ENCODE measurements at regions not wholly inside any gene's neighbourhood (a gene's known extent, or its start where the extent isn't known, plus 50 kb on each side); places are given as distances from the start of the nearest gene placed in this dataset.

DNA sequence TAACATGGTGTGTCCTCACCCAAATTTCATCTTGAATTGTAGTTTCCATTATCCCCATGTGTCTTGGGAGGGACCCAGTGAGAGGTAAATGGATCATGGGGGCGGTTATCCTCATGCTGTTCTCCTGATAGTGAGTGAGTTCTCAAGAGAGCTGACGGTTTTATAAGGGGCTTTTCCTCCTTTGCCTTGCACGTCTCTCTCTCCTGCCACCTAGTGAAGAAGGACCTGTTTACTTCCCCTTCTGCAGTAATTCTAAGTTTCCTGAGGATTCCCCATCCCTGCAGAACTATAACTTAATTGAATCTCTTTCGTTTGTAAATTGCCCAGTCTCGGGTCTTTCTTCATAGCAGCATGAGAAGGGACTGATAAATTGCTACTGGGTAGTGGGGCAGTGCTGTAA is 789.3 kb downstream of the FRK start:
- no peak for DNase-seq
- H2AFZ ChIP-seq (ENCODE audit: low read length), result no peak overlapping the region
- H3K36me3 ChIP-seq (replicated peaks; ENCODE audit: insufficient read depth, low read length), result no peaks in the 10 kb centered on the region
- no peaks in the 10 kb centered on the region for H3K9me2 ChIP-seq (replicated peaks; ENCODE audit: insufficient read depth, low read length)
- H3K79me2 ChIP-seq (ENCODE audit: low read length), result no peaks in the 10 kb centered on the region
- H3K4me3 ChIP-seq (ENCODE audit: low read length), result no peak overlapping the region
- H3K9me3 ChIP-seq (replicated peaks; ENCODE audit: insufficient read depth, low read length), result no peaks in the 10 kb centered on the region
- H3K4me2 ChIP-seq (ENCODE audit: low read depth, low read length), result no peak overlapping the region
- no peaks in the 10 kb centered on the region for H3K4me1 ChIP-seq (ENCODE audit: low read length)
- H3K27ac ChIP-seq (ENCODE audit: low read length), result no peak overlapping the region
- no peaks in the 10 kb centered on the region for H3K27me3 ChIP-seq (replicated peaks; ENCODE audit: insufficient read depth, low read length)
- TF ChIP-seq EZH2 (optimal IDR thresholded peaks at IDR 0.05; ENCODE audit: low read depth, low read length) (no peak), EZH2phosphoT487 (IDR thresholded peaks at IDR 0.05; ENCODE audit: low read length) (no peak)
- TF ChIP-seq, protein P1, sequence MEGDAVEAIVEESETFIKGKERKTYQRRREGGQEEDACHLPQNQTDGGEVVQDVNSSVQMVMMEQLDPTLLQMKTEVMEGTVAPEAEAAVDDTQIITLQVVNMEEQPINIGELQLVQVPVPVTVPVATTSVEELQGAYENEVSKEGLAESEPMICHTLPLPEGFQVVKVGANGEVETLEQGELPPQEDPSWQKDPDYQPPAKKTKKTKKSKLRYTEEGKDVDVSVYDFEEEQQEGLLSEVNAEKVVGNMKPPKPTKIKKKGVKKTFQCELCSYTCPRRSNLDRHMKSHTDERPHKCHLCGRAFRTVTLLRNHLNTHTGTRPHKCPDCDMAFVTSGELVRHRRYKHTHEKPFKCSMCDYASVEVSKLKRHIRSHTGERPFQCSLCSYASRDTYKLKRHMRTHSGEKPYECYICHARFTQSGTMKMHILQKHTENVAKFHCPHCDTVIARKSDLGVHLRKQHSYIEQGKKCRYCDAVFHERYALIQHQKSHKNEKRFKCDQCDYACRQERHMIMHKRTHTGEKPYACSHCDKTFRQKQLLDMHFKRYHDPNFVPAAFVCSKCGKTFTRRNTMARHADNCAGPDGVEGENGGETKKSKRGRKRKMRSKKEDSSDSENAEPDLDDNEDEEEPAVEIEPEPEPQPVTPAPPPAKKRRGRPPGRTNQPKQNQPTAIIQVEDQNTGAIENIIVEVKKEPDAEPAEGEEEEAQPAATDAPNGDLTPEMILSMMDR (IDR thresholded peaks at IDR 0.05; ENCODE audit: low read length), result no peak
- no peak overlapping the region for H3K9ac ChIP-seq (ENCODE audit: low read length)
- H4K20me1 ChIP-seq (ENCODE audit: insufficient read depth, low read length), result no peaks in the 10 kb centered on the region
- no peaks in the 10 kb centered on the region for H3F3A ChIP-seq (ENCODE audit: insufficient read depth, low read length)

DNA sequence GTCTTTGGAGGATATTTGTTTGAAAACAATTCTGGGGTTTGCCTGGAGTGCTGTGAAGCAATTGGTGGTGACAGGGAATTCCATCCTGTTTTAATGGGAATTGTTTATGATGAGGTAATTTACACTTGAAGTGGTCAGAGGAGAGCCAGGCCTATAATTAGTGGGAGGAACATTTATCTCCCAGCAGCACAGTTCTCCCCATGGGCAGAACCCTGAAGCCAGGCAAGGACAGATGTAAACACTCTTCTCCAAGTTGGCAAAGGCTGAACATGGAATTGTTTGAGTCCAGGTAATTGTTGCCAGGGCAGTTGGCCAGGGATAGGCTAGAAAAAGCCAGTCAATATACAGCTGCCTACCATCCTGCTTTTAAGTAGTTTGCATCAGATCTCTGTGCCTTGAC is 789.7 kb downstream of the FRK start:
- Histone ChIP-seq H3K27ac (ENCODE audit: low read length) (no peak overlapping the region), H3F3A (ENCODE audit: insufficient read depth, low read length) (no peaks in the 10 kb centered on the region), H3K4me1 (ENCODE audit: low read length) (no peaks in the 10 kb centered on the region), H3K36me3 (replicated peaks; ENCODE audit: insufficient read depth, low read length) (no peaks in the 10 kb centered on the region), H3K9me2 (replicated peaks; ENCODE audit: insufficient read depth, low read length) (no peaks in the 10 kb centered on the region), H3K9ac (ENCODE audit: low read length) (no peak overlapping the region), H3K4me3 (ENCODE audit: low read length) (no peak overlapping the region), H2AFZ (ENCODE audit: low read length) (no peak overlapping the region), H3K27me3 (replicated peaks; ENCODE audit: insufficient read depth, low read length) (no peaks in the 10 kb centered on the region), H4K20me1 (ENCODE audit: insufficient read depth, low read length) (no peaks in the 10 kb centered on the region), H3K9me3 (replicated peaks; ENCODE audit: insufficient read depth, low read length) (no peaks in the 10 kb centered on the region), H3K79me2 (ENCODE audit: low read length) (no peaks in the 10 kb centered on the region), H3K4me2 (ENCODE audit: low read depth, low read length) (no peak overlapping the region)
- TF ChIP-seq EZH2phosphoT487 (IDR thresholded peaks at IDR 0.05; ENCODE audit: low read length), result no peak
- TF ChIP-seq, protein P1 (IDR thresholded peaks at IDR 0.05; ENCODE audit: low read length), result no peak
- no peak for TF ChIP-seq EZH2 (optimal IDR thresholded peaks at IDR 0.05; ENCODE audit: low read depth, low read length)
- DNase-seq, result no peak

DNA sequence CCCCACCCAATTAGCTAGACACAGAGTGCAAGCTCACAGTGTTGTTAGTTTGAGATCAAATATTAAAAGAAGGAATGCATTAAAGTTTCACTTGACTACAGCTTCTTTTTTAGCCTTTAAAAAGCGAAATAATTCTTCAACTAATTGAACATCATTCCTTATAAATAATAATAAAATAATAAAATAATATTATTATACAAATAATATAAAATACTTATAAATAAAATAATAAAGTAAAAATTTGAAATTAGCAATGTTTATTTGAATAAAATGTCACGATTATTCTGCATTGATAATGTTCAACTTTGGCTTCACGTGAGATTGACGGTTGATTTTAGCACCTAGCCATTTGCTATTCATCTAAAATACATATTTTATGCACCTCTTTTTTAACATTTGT is 819.3 kb downstream of the FRK start:
- H3K36me3 ChIP-seq (replicated peaks; ENCODE audit: insufficient read depth, low read length), result no peaks in the 10 kb centered on the region
- H3K27me3 ChIP-seq (replicated peaks; ENCODE audit: insufficient read depth, low read length), result no peaks in the 10 kb centered on the region
- no peak for DNase-seq
- no peaks in the 10 kb centered on the region for H3K79me2 ChIP-seq (ENCODE audit: low read length)
- H3K9ac ChIP-seq (ENCODE audit: low read length), result no peak overlapping the region
- no peak overlapping the region for H3K4me3 ChIP-seq (ENCODE audit: low read length)
- no peak overlapping the region for H3K4me2 ChIP-seq (ENCODE audit: low read depth, low read length)
- H2AFZ ChIP-seq (ENCODE audit: low read length), result no peak overlapping the region
- TF ChIP-seq EZH2 (optimal IDR thresholded peaks at IDR 0.05; ENCODE audit: low read depth, low read length), result no peak
- no peak for TF ChIP-seq EZH2phosphoT487 (IDR thresholded peaks at IDR 0.05; ENCODE audit: low read length)
- TF ChIP-seq, protein P1 (IDR thresholded peaks at IDR 0.05; ENCODE audit: low read length), result no peak
- H4K20me1 ChIP-seq (ENCODE audit: insufficient read depth, low read length), result no peaks in the 10 kb centered on the region
- no peaks in the 10 kb centered on the region for H3K4me1 ChIP-seq (ENCODE audit: low read length)
- H3K9me2 ChIP-seq (replicated peaks; ENCODE audit: insufficient read depth, low read length), result no peaks in the 10 kb centered on the region
- no peaks in the 10 kb centered on the region for H3F3A ChIP-seq (ENCODE audit: insufficient read depth, low read length)
- H3K9me3 ChIP-seq (replicated peaks; ENCODE audit: insufficient read depth, low read length), result no peaks in the 10 kb centered on the region
- no peak overlapping the region for H3K27ac ChIP-seq (ENCODE audit: low read length)
